ENCODE measurements at regions not wholly inside any gene's neighbourhood (a gene's known extent, or its start where the extent isn't known, plus 50 kb on each side); places are given as distances from the start of the nearest gene placed in this dataset.

DNA sequence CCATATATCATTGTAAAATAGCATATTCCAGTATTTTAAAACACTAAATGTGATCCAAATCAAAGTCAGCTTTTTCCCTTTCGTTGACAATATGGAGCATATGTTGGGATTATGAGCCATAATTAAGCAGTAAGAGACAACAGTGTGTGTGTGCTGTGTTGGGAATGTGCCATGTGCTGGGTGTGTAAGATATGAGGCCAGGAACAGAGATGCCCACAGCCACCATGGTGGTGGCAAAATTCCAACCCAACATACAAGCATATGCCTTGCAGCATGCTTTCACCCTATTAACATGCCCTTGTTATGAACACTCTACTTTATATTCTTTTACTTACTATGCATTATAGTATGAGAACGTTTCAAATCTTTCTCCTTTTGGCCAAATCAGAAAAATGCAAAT is 1560.4 kb upstream of the TENM3 start:
- no peaks in the 10 kb centered on the region for H3K36me3 ChIP-seq
- no peaks in the 10 kb centered on the region for H3K27me3 ChIP-seq
- no peak for DNase-seq
- intact Hi-C loops (cut with DNase I), result no loop called here
- H3K4me3 ChIP-seq, result no peak overlapping the region
- H3K4me1 ChIP-seq, result no peaks in the 10 kb centered on the region
- no peak for ATAC-seq
- WGBS, 4 donors, result 34 to 53% (median 41%) methylated on average over 2 of the region's 2 CpGs
- no peak overlapping the region for H3K27ac ChIP-seq
- TF ChIP-seq POLR2A (IDR thresholded peaks at IDR 0.05), result no peak
- TF ChIP-seq, protein P1, sequence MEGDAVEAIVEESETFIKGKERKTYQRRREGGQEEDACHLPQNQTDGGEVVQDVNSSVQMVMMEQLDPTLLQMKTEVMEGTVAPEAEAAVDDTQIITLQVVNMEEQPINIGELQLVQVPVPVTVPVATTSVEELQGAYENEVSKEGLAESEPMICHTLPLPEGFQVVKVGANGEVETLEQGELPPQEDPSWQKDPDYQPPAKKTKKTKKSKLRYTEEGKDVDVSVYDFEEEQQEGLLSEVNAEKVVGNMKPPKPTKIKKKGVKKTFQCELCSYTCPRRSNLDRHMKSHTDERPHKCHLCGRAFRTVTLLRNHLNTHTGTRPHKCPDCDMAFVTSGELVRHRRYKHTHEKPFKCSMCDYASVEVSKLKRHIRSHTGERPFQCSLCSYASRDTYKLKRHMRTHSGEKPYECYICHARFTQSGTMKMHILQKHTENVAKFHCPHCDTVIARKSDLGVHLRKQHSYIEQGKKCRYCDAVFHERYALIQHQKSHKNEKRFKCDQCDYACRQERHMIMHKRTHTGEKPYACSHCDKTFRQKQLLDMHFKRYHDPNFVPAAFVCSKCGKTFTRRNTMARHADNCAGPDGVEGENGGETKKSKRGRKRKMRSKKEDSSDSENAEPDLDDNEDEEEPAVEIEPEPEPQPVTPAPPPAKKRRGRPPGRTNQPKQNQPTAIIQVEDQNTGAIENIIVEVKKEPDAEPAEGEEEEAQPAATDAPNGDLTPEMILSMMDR (IDR thresholded peaks at IDR 0.05), result no peak
- no peaks in the 10 kb centered on the region for H3K9me3 ChIP-seq

- no peak for TF ChIP-seq POLR2A (IDR thresholded peaks at IDR 0.05)
- TF ChIP-seq, protein P1 (IDR thresholded peaks at IDR 0.05), result no peak
- ATAC-seq (no peak), DNase-seq (no peak)
- intact Hi-C loops (cut with DNase I), result no loop called here
- no peaks in the 10 kb centered on the region for H3K9me3 ChIP-seq
- 84 to 91% (median 88%) methylated on average over 5 of the region's 5 CpGs for WGBS, 4 donors
- H3K4me3 ChIP-seq, result no peak overlapping the region
- no peak overlapping the region for H3K27ac ChIP-seq
- H3K36me3 ChIP-seq, result no peaks in the 10 kb centered on the region
- no peaks in the 10 kb centered on the region for H3K27me3 ChIP-seq
- H3K4me1 ChIP-seq, result no peaks in the 10 kb centered on the region
Measured at GRCh38 chr4:180683186-180683585, 1560.0 kb upstream of the TENM3 start.

DNA sequence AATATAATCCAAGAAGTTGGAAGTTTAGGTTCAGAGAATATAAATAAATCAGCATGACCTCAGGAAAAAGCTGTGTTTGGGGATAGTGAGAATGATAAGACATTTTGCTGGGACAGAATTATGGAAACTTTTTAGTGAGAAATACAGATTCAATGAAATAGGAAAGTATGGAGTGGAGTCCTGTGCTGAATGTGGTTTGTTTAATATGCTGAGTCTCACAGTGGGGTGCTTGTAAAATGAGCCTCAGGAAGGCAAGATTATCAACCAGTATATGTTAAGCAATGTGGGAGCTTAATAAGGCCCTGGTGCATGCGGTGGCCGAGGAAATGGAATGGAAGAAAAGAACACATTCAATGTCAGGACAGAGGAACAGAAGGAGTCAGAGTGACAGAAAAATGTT is 1554.7 kb upstream of the TENM3 start:
- intact Hi-C loops (cut with DNase I), result no loop called here
- H3K27ac ChIP-seq, result no peak overlapping the region
- no peaks in the 10 kb centered on the region for H3K36me3 ChIP-seq
- ATAC-seq (no peak), DNase-seq (no peak)
- no peaks in the 10 kb centered on the region for H3K9me3 ChIP-seq
- no peak overlapping the region for H3K4me3 ChIP-seq
- 72 to 84% (median 79%) methylated on average over 2 of the region's 2 CpGs for WGBS, 4 donors
- H3K27me3 ChIP-seq, result no peaks in the 10 kb centered on the region
- H3K4me1 ChIP-seq, result no peaks in the 10 kb centered on the region
- TF ChIP-seq, protein P1 (IDR thresholded peaks at IDR 0.05), result no peak
- no peak for TF ChIP-seq POLR2A (IDR thresholded peaks at IDR 0.05)

DNA sequence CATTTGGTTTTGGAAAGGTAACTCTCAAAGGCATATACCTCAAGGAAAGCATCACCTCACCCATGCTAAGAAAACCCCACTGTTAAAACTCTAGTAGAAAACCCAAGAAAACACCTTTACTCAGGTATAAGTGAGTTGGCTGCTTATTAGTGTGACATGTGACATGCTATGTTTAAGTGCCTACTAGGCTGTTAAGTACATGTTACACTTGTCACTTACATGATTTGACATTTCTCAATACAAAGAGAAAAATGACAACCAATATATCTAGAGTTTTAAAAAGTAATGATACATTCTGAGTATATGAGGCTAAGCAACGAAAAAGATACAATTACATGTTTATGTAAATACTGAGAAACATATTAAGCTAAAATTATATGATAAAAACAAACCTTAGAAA is 1548.3 kb upstream of the TENM3 start:
- Histone ChIP-seq H3K4me1 (no peaks in the 10 kb centered on the region), H3K36me3 (no peaks in the 10 kb centered on the region), H3K4me3 (no peak overlapping the region), H3K9me3 (no peaks in the 10 kb centered on the region), H3K27ac (no peak overlapping the region), H3K27me3 (no peaks in the 10 kb centered on the region)
- TF ChIP-seq POLR2A (IDR thresholded peaks at IDR 0.05), result no peak
- TF ChIP-seq, protein P1 (IDR thresholded peaks at IDR 0.05), result no peak
- DNase-seq (no peak), ATAC-seq (no peak)
- intact Hi-C loops (cut with DNase I), result no loop called here
- WGBS, 4 donors, result 54 to 68% (median 61%) methylated on average over 1 of the region's 1 CpG

All from heart left ventricle (tissue), 16 donors.